ENCODE measurements at regions not wholly inside any gene's neighbourhood (a gene's known extent, or its start where the extent isn't known, plus 50 kb on each side); places are given as distances from the start of the nearest gene placed in this dataset.

DNA sequence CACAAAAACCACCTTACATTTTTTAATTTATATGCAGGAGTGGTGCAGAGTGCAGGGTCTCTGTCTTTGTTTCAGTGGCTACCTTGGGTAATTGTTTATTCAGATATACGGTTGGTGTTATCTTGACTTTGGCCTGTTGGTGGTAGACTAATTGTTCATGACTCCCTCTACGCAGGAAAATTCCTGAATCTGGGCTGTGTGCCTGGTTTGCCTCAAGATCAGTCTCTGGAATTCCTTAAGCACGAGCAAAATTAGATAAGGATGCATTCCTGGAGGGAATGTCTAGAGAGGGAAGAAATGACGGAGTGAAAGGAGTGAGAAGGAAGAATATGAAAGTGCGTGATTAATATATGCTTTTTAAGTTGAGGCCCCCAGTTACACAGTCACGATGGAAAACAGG, 576.9 kb upstream of the PCDH10 start:
- DNase-seq (ENCODE audit: low read depth, low spot score), result no peak
- H3K4me3 ChIP-seq (replicated peaks in 1 of 2; ENCODE audit: low read depth in 1 of 2, low read length in 2 of 2), result no peak overlapping the region
- H3K4me1 ChIP-seq (ENCODE audit: control insufficient read depth in 1 of 2, insufficient read depth in 2 of 2, low read length in 2 of 2), result no peaks in the 10 kb centered on the region
- H3K9me3 ChIP-seq (ENCODE audit: control insufficient read depth in 1 of 2, insufficient read depth in 1 of 2, low read depth in 1 of 2, low read length in 2 of 2), result no peaks in the 10 kb centered on the region
- BruUV-seq (replicated peaks), result no TSS peak
- no peaks in the 10 kb centered on the region for H3K9me2 ChIP-seq (ENCODE audit: insufficient read depth)
- no peak overlapping the region for H3K4me2 ChIP-seq (ENCODE audit: low read length)
- TF ChIP-seq SP1 (IDR thresholded peaks at IDR 0.05; ENCODE audit: low read depth), result no peak
- TF ChIP-seq ZFX (IDR thresholded peaks at IDR 0.05), result no peak
- TF ChIP-seq, protein P1, sequence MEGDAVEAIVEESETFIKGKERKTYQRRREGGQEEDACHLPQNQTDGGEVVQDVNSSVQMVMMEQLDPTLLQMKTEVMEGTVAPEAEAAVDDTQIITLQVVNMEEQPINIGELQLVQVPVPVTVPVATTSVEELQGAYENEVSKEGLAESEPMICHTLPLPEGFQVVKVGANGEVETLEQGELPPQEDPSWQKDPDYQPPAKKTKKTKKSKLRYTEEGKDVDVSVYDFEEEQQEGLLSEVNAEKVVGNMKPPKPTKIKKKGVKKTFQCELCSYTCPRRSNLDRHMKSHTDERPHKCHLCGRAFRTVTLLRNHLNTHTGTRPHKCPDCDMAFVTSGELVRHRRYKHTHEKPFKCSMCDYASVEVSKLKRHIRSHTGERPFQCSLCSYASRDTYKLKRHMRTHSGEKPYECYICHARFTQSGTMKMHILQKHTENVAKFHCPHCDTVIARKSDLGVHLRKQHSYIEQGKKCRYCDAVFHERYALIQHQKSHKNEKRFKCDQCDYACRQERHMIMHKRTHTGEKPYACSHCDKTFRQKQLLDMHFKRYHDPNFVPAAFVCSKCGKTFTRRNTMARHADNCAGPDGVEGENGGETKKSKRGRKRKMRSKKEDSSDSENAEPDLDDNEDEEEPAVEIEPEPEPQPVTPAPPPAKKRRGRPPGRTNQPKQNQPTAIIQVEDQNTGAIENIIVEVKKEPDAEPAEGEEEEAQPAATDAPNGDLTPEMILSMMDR (IDR thresholded peaks at IDR 0.05 in 2 of 3, conservative IDR thresholded peaks at IDR 0.05 in 1 of 3; ENCODE audit: borderline replicate concordance in 1 of 3, insufficient read depth in 1 of 3, low read depth in 2 of 3, low read length in 2 of 3), result no peak
- TF ChIP-seq POLR2AphosphoS5 (IDR thresholded peaks at IDR 0.05; ENCODE audit: low read depth, low read length), result no peak
- TF ChIP-seq CBX3 (IDR thresholded peaks at IDR 0.05; ENCODE audit: low read depth), result no peak
- TF ChIP-seq EGR1 (IDR thresholded peaks at IDR 0.05; ENCODE audit: low read depth), result no peak
- TF ChIP-seq CEBPB (IDR thresholded peaks at IDR 0.05; ENCODE audit: low read depth), result no peak
- no peak for TF ChIP-seq ZNF274 (IDR thresholded peaks at IDR 0.05; ENCODE audit: low read depth, low read length)
- TF ChIP-seq YY1 (IDR thresholded peaks at IDR 0.05; ENCODE audit: extremely low read depth, insufficient replicate concordance, low read depth, low read length), result no peak
- RAD21 ChIA-PET (ENCODE audit: low non-redundant PET in 1 of 2, low total read pairs in 2 of 2, uncharacterized antibody in 2 of 2, unreplicated experiment in 2 of 2), result no interaction called here
- H3K36me3 ChIP-seq (ENCODE audit: control insufficient read depth in 1 of 2, insufficient read depth in 2 of 2, low read length in 2 of 2), result no peaks in the 10 kb centered on the region
- no peak overlapping the region for H3K27ac ChIP-seq (ENCODE audit: low read depth, low read length)
- POLR2A ChIA-PET, result no interaction called here
- no peaks in the 10 kb centered on the region for H3K27me3 ChIP-seq (ENCODE audit: insufficient read depth, low read length)
- intact Hi-C loops (cut with micrococcal nuclease), result no loop called here
- no peak overlapping the region for H2AFZ ChIP-seq (ENCODE audit: low read depth, low read length, poor library complexity, severe bottlenecking)
- H3K9ac ChIP-seq (ENCODE audit: low read length), result no peak overlapping the region
- no peaks in the 10 kb centered on the region for H3K79me2 ChIP-seq (ENCODE audit: insufficient read depth, low read length)
- H4K20me1 ChIP-seq (ENCODE audit: insufficient read depth), result no peaks in the 10 kb centered on the region
- CTCF ChIA-PET, result no interaction called here
- ATAC-seq, result peak; percentile 46; the same call in 1 of the 2 replicates

GRCh38 chr4:132587626-132588025, 561.5 kb upstream of the PCDH10 start:
- Histone ChIP-seq H2AFZ (ENCODE audit: low read depth, low read length, poor library complexity, severe bottlenecking) (peak overlapping the region; percentile 31), H3K36me3 (ENCODE audit: control insufficient read depth in 1 of 2, insufficient read depth in 2 of 2, low read length in 2 of 2) (no peaks in the 10 kb centered on the region), H3K4me3 (replicated peaks in 1 of 2; ENCODE audit: low read depth in 1 of 2, low read length in 2 of 2) (no peak overlapping the region), H3K79me2 (ENCODE audit: insufficient read depth, low read length) (no peaks in the 10 kb centered on the region), H3K27ac (ENCODE audit: low read depth, low read length) (no peak overlapping the region), H3K27me3 (ENCODE audit: insufficient read depth, low read length) (no peaks in the 10 kb centered on the region), H3K9me3 (ENCODE audit: control insufficient read depth in 1 of 2, insufficient read depth in 1 of 2, low read depth in 1 of 2, low read length in 2 of 2) (no peaks in the 10 kb centered on the region), H3K4me2 (ENCODE audit: low read length) (peak overlapping the region; percentile 17; the same call in 1 of the 2 replicates), H3K9me2 (ENCODE audit: insufficient read depth) (no peaks in the 10 kb centered on the region), H4K20me1 (ENCODE audit: insufficient read depth) (no peaks in the 10 kb centered on the region), H3K9ac (ENCODE audit: low read length) (no peak overlapping the region), H3K4me1 (ENCODE audit: control insufficient read depth in 1 of 2, insufficient read depth in 2 of 2, low read length in 2 of 2) (peaks cover 0 to 5% of the 10 kb centered on the region in 2 experiments; a peak in 2 of 4 replicates)
- TF ChIP-seq SIN3A (IDR thresholded peaks at IDR 0.05; ENCODE audit: low read depth), result no peak
- no peak for TF ChIP-seq ZNF274 (IDR thresholded peaks at IDR 0.05; ENCODE audit: low read depth, low read length)
- TF ChIP-seq POLR2A (IDR thresholded peaks at IDR 0.05; ENCODE audit: borderline replicate concordance, extremely low read depth, insufficient read depth, insufficient read length), result no peak
- no peak for TF ChIP-seq CEBPB (IDR thresholded peaks at IDR 0.05; ENCODE audit: low read depth)
- no peak for TF ChIP-seq JUND (IDR thresholded peaks at IDR 0.05)
- TF ChIP-seq EZH2 (IDR thresholded peaks at IDR 0.05), result no peak
- no peak for TF ChIP-seq SP1 (IDR thresholded peaks at IDR 0.05; ENCODE audit: low read depth)
- TF ChIP-seq FOSL1 (IDR thresholded peaks at IDR 0.05; ENCODE audit: low read depth), result no peak
- no peak for TF ChIP-seq TCF7L2 (IDR thresholded peaks at IDR 0.05; ENCODE audit: borderline replicate concordance, extremely low read depth, insufficient read depth, insufficient read length)
- TF ChIP-seq, protein P2, sequence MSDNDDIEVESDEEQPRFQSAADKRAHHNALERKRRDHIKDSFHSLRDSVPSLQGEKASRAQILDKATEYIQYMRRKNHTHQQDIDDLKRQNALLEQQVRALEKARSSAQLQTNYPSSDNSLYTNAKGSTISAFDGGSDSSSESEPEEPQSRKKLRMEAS (IDR thresholded peaks at IDR 0.05), result no peak
- no peak for TF ChIP-seq ZFX (IDR thresholded peaks at IDR 0.05)
- no peak for TF ChIP-seq EZH2phosphoT487 (IDR thresholded peaks at IDR 0.05; ENCODE audit: borderline replicate concordance)
- TF ChIP-seq, protein P3, sequence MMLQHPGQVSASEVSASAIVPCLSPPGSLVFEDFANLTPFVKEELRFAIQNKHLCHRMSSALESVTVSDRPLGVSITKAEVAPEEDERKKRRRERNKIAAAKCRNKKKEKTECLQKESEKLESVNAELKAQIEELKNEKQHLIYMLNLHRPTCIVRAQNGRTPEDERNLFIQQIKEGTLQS (IDR thresholded peaks at IDR 0.05), result no peak
- no peak for TF ChIP-seq YY1 (IDR thresholded peaks at IDR 0.05; ENCODE audit: extremely low read depth, insufficient replicate concordance, low read depth, low read length)
- DNase-seq (ENCODE audit: low read depth, low spot score), result no peak
- ChIA-PET CTCF (interaction anchor here (0.8 kb wide), 1 partner anchor 255 kb away, joined by 3 read pairs; no protein-coding TSS in a partner anchor), POLR2A (no interaction called here), RAD21 (ENCODE audit: low non-redundant PET in 1 of 2, low total read pairs in 2 of 2, uncharacterized antibody in 2 of 2, unreplicated experiment in 2 of 2) (no interaction called here)
- no peak for ATAC-seq
- intact Hi-C loops (cut with micrococcal nuclease), result no loop called here
- no TSS peak for BruUV-seq (replicated peaks)
